ENCODE measurements at regions not wholly inside any gene's neighbourhood (a gene's known extent, or its start where the extent isn't known, plus 50 kb on each side); places are given as distances from the start of the nearest gene placed in this dataset.

GRCh38 chr3:167958141-167958540, 137.6 kb downstream of the GOLIM4 start:
- FAIRE-seq (no peak), DNase-seq (ENCODE audit: insufficient read length, low spot score) (no peak)

DNA sequence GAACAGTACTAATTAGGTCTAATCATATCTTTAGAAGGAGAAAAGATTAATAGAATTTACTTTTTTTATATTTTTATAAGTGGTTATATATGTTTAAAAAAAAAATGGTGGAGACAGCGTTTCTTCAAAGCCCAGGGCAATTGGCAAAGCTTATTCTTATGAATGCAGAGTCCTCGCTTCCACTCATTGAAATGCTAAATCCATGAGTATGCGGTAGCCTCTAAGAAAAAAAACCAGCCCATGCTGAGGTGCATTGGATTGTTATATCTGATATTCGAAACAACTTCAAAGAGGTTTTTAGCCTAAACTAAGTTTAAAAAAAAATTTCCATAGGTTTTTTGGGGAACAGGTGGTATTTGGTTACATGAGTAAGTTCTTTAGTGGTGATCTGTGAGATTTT, 142.8 kb downstream of the GOLIM4 start:
- no peak for DNase-seq (ENCODE audit: insufficient read length, low spot score)
- no peak for FAIRE-seq

- DNase-seq (ENCODE audit: insufficient read length, low spot score) (no peak), FAIRE-seq (no peak)
Measured at GRCh38 chr3:167950212-167950611, 145.5 kb downstream of the GOLIM4 start.

- DNase-seq (ENCODE audit: insufficient read length, low spot score) (no peak), FAIRE-seq (no peak)
Measured at GRCh38 chr3:167941234-167941995, 154.3 kb downstream of the GOLIM4 start.

GRCh38 chr3:167940241-167940640, 155.5 kb downstream of the GOLIM4 start:
- no peak for DNase-seq (ENCODE audit: insufficient read length, low spot score)
- FAIRE-seq = no peak

DNA sequence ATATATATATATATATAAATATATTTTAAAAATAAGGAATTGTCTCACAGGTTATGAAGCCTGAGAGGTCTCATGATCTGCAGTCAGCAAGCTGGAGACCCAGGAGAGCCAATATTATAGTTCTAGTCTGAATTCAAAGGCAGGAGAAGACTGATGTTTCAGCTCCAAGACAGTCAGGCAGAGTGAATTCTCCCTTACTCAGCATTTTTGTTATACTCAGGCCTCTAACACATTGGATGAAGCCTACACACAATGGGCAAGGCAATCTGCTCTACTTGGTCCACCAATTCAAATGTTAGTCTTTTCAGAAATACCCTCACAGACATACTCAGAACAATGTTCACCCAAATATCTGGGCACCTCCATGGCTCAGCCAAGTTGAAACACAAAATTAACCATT, 157.2 kb downstream of the GOLIM4 start:
- FAIRE-seq (no peak), DNase-seq (ENCODE audit: insufficient read length, low spot score) (no peak)

DNA sequence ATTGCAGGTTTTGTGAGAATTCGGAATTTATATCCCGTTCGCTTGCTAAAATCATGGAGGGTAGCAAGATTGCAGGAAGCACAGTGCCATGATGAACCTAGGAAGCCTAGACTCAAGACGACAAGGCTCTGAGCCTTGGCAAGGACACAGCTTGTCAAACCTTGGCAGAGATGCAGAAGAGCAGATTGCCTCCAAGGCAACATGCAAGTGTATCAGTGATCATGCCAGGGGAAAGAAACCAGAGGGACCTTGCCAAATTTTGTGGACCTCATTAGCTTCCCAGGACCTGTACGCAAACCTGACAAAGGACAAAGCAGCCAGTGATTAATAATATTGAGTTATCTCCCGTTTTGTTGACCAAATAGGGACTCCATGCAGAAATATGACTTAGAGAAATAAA, 159.7 kb downstream of the GOLIM4 start:
- DNase-seq (ENCODE audit: insufficient read length, low spot score) (no peak), FAIRE-seq (no peak)

GRCh38 chr3:167930453-167930852, 165.3 kb downstream of the GOLIM4 start:
- DNase-seq (ENCODE audit: insufficient read length, low spot score) (no peak), FAIRE-seq (no peak)

GRCh38 chr3:167929968-167930367, 165.8 kb downstream of the GOLIM4 start:
- FAIRE-seq (no peak), DNase-seq (ENCODE audit: insufficient read length, low spot score) (no peak)

- FAIRE-seq = no peak
- no peak for DNase-seq (ENCODE audit: insufficient read length, low spot score)
Measured at GRCh38 chr3:167928381-167928780, 167.3 kb downstream of the GOLIM4 start.

DNA sequence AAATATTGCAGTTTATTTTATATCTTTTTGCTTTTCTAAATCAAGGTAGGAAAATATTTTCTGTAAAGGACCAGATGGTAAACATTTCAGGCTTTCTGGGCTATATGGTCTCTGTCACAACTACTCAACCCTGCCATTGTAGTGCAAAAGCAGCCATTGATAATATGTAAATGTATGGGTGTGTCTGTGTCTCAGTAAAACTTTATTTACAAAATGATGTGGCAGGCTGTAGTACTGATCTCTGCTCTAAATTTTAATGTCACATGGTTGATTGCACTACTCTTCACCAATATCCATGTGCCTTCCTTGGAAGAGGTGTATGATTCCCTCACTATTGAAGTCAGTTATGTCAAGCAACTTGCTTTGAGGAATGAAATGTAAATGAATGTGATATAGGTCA, 175.0 kb downstream of the GOLIM4 start:
- DNase-seq (ENCODE audit: insufficient read length, low spot score) (no peak), FAIRE-seq (no peak)

- no peak for DNase-seq (ENCODE audit: insufficient read length, low spot score)
- FAIRE-seq = no peak
Measured at GRCh38 chr3:167919590-167919989, 176.1 kb downstream of the GOLIM4 start.

DNA sequence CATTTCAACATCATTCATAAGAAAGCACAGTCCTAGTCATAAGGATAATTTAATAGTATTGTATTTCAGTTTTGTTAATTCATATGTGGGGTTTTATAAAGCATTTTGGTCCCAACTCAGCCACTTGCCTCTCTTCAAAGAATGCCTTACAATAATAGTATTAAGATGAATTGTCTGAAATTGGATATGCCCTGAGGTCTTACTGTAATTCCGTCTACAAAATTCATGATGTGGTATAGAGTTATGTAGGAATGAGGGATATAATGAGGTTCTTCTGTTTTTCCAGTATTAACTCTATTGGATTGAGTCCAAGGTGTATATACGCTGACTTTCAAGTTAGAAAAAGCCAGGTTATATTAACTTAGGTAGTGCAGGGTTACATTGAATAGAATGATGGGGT, 177.0 kb downstream of the GOLIM4 start:
- no peak for DNase-seq (ENCODE audit: insufficient read length, low spot score)
- no peak for FAIRE-seq

- no peak for FAIRE-seq
- DNase-seq (ENCODE audit: insufficient read length, low spot score) = no peak
Measured at GRCh38 chr3:167918008-167918596, 177.6 kb downstream of the GOLIM4 start.

GRCh38 chr3:167913219-167913835, 177.8 kb downstream of the SERPINI1 start:
- peak; percentile 52 for FAIRE-seq
- peak; percentile 2 for DNase-seq (ENCODE audit: insufficient read length, low spot score)

DNA sequence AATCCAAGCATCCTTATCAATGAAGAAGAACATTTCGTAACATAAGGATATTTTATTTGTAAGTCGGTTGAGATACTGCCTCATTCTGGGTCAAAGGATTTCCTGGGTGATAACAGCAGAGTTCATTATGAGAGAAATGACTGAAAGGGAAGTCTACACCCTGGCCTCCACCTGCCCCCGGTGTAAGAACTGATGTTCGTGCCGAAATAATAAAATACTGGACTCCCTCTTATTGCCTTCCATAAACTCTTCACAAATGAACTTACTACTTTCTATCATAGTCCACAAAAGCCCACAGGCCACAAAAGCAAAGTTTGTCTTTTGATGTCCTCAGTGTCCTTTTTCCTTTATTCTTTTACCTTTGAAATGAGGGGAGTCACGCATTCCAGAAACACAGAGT, 174.4 kb downstream of the SERPINI1 start:
- no peak for DNase-seq (ENCODE audit: insufficient read length, low spot score)
- no peak for FAIRE-seq

- FAIRE-seq (no peak), DNase-seq (ENCODE audit: insufficient read length, low spot score) (no peak)
Measured at GRCh38 chr3:167909504-167909896, 174.0 kb downstream of the SERPINI1 start.

GRCh38 chr3:167908746-167909503, 173.4 kb downstream of the SERPINI1 start:
- DNase-seq (ENCODE audit: insufficient read length, low spot score) (no peak), FAIRE-seq (no peak)

DNA sequence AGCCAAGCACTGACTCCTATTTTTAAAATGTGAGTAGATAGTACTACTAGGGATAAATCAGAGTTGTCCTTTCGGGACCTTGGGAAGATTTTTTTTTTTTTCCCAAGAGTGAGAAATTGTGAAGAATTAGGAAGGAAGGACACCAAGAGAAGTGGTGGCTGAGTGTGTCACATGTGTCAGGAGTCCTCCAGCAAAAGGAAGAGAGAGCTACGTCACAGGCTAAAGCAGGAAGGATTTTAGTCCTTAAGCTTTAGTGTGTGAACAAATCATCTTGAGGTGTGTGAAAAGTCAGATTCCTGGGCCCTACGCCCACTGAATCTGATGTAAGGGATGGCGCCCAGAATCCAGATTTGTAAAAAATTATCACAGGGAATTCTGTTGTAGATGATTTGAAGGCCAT, 172.7 kb downstream of the SERPINI1 start:
- FAIRE-seq (no peak), DNase-seq (ENCODE audit: insufficient read length, low spot score) (no peak)

DNA sequence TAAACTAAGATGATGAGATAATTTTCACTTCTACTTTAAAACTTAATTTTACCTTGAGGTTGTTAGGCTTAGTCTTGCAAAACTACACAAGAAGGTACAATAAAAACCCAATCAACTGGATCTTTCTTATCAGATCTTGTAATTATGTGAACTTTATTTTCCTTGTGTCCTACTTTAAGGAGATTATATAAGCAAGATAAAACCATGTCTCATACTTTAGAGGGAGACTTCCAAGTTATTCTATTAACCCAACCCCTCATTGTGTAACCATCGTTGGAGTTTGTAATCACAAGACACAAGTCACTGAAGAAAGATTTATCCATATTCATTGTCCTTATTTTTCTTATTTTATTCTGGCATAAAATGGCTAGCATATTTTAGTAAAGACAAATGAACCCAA, 165.6 kb downstream of the SERPINI1 start:
- no peak for FAIRE-seq
- no peak for DNase-seq (ENCODE audit: insufficient read length, low spot score)

- no peak for DNase-seq (ENCODE audit: insufficient read length, low spot score)
- no peak for FAIRE-seq
Measured at GRCh38 chr3:167899093-167899492, 163.6 kb downstream of the SERPINI1 start.
